ENCODE measurements at regions not wholly inside any gene's neighbourhood (a gene's known extent, or its start where the extent isn't known, plus 50 kb on each side); places are given as distances from the start of the nearest gene placed in this dataset.

- Histone ChIP-seq H2BK5ac (ENCODE audit: low read depth, low read length, poor library complexity, severe bottlenecking) (no peak overlapping the region), H3K4me1 (ENCODE audit: control insufficient read depth, insufficient read depth, low read length) (peaks cover 12% of the 10 kb centered on the region), H4K20me1 (ENCODE audit: insufficient read depth, low read length) (no peaks in the 10 kb centered on the region; the same call in 1 of the 2 replicates), H3K27ac (ENCODE audit: insufficient read depth, low read length) (no peak overlapping the region), H2AK5ac (ENCODE audit: low read depth, low read length) (no peak overlapping the region), H4K8ac (ENCODE audit: low read depth in 2 of 2, low read length in 2 of 2) (no peak overlapping the region), H3K23ac (ENCODE audit: low read depth, low read length) (no peak overlapping the region), H2BK15ac (ENCODE audit: low read depth, low read length) (no peak overlapping the region), H2BK20ac (ENCODE audit: low read depth, low read length) (no peak overlapping the region), H4K5ac (ENCODE audit: low read depth, low read length) (no peak overlapping the region), H3K56ac (ENCODE audit: extremely low read depth, insufficient read depth, low read length) (no peak overlapping the region), H2BK120ac (ENCODE audit: low read depth, low read length) (no peak overlapping the region), H3K27me3 (ENCODE audit: control insufficient read depth, insufficient read depth, low read length) (peaks cover 31% of the 10 kb centered on the region), H3K79me1 (ENCODE audit: low read depth in 1 of 2, low read length in 2 of 2) (no peaks in the 10 kb centered on the region), H3K4me2 (ENCODE audit: low read depth, low read length) (no peak overlapping the region), H3K4me3 (ENCODE audit: insufficient read depth, low read depth, low read length) (no peak overlapping the region), H2AFZ (replicated peaks; ENCODE audit: low read length, poor library complexity) (no peak overlapping the region), H3K9me3 (ENCODE audit: control insufficient read depth, insufficient read depth, low read length) (peaks cover 5% of the 10 kb centered on the region), H2AK9ac (replicated peaks; ENCODE audit: low read depth, low read length, poor library complexity) (no peak overlapping the region), H3K36me3 (ENCODE audit: control insufficient read depth, insufficient read depth, low read length) (no peaks in the 10 kb centered on the region), H3K9ac (ENCODE audit: low read depth, low read length) (no peak overlapping the region), H3K9me1 (ENCODE audit: insufficient read depth, low read length) (no peaks in the 10 kb centered on the region), H3K4ac (ENCODE audit: low read depth, low read length) (no peak overlapping the region), H3K14ac (replicated peaks; ENCODE audit: low read depth, low read length) (no peak overlapping the region), H3K18ac (ENCODE audit: low read depth, low read length) (no peak overlapping the region), H4K91ac (ENCODE audit: insufficient read depth, low read depth, low read length) (no peak overlapping the region)
- no TSS peak for BruUV-seq (replicated peaks)
- ChIA-PET CTCF (no interaction called here), POLR2A (ENCODE audit: unreplicated experiment) (no interaction called here)
- WGBS, 2 experiments (ENCODE audit: extremely low coverage in 2 of 2, insufficient read length in 1 of 2): 100% methylated on average over 1 of the region's 3 CpGs; no CpG with 5 or more reads in 1 of the 2 experiments
- dilution Hi-C loops (cut with HindIII; ENCODE audit: low sequenced_read_pairs, unreplicated experiment) (no loop called here), intact Hi-C loops (cut with micrococcal nuclease) (no loop called here), in situ Hi-C loops (cut with MboI; ENCODE audit: low sequenced_read_pairs) (no loop called here)
- no peak for ATAC-seq (ENCODE audit: low read depth)
- no peak for DNase-seq
- TF ChIP-seq ELK1 (IDR thresholded peaks at IDR 0.05; ENCODE audit: borderline replicate concordance, low read depth, low read length) (no peak), MAZ (IDR thresholded peaks at IDR 0.05; ENCODE audit: borderline replicate concordance, low read depth, low read length) (no peak), CEBPB (IDR thresholded peaks at IDR 0.05; ENCODE audit: low read depth, low read length) (no peak), CTCF (conservative IDR thresholded peaks at IDR 0.05; ENCODE audit: low read depth, low read length) (no peak), RCOR1 (IDR thresholded peaks at IDR 0.05; ENCODE audit: insufficient replicate concordance, low read length) (no peak), BHLHE40 (IDR thresholded peaks at IDR 0.05; ENCODE audit: low read depth, low read length) (no peak), NFE2L2 (IDR thresholded peaks at IDR 0.05; ENCODE audit: low read depth, low read length) (no peak), RAD21 (IDR thresholded peaks at IDR 0.05; ENCODE audit: low read length) (no peak), SMC3 (IDR thresholded peaks at IDR 0.05; ENCODE audit: low read depth, low read length) (no peak), MXI1 (IDR thresholded peaks at IDR 0.05; ENCODE audit: borderline replicate concordance, low read depth, low read length) (no peak), POLR2A (IDR thresholded peaks at IDR 0.05; ENCODE audit: low read depth, low read length) (no peak), USF2 (IDR thresholded peaks at IDR 0.05; ENCODE audit: low read depth, low read length) (no peak), CHD1 (IDR thresholded peaks at IDR 0.05; ENCODE audit: low read depth, low read length) (no peak), FOS (IDR thresholded peaks at IDR 0.05; ENCODE audit: low read depth, low read length) (no peak), RFX5 (IDR thresholded peaks at IDR 0.05; ENCODE audit: low read depth, low read length) (no peak)
These were observed 330.6 kb upstream of the TLE3 start for GRCh38 chr15:70428211-70428822.
